Inferior parietal cortex (tissue), 1 donor: ENCODE measurements at regions not wholly inside any gene's neighbourhood (a gene's known extent, or its start where the extent isn't known, plus 50 kb on each side); places are given as distances from the start of the nearest gene placed in this dataset.
"Not testable (repeated sequence)": the region's sequence is repeated elsewhere in the genome, so short reads cannot be mapped to it uniquely, and the experiment has no call there.

Source experiments
- DNase-seq: peaks from one replicate; pipeline ENCODE4 v3.0.0-alpha.2; 2016; ENCODE audit errors: extremely low spot score

- DNase-seq, result not testable (repeated sequence)
These were observed 134.1 kb upstream of the TEKT4 start for GRCh38 chr2:94737145-94737544.

DNA sequence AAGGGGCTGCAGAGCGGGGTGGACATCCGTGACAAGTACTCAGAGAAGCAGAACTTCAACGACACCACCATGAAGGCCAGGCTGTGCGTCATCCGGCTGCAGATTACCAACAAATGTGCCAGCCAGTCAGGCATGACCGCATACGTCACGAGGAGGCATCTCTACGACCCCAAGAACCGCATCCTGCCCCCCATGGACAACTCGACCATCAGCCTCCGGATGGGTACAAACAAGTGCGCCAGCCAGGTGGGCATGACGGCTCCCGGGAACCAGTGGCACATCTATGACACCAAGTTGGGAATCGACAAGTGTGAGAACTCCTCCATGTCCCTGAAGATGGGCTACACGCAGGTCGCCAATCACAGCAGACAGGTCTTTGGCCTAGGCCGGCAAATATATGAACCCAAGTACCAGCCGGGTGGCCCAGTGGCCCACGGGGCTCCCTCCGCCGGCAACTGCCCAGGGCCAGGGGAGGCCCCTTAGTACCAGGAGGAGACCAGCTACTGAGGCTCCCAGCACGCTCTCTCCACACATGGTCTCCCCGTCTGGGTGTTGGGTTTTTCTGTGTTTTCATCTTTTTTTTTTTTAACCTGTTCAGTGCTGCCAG lies 133.4 kb upstream of the TEKT4 start:
- DNase-seq, result not testable (repeated sequence)

DNA sequence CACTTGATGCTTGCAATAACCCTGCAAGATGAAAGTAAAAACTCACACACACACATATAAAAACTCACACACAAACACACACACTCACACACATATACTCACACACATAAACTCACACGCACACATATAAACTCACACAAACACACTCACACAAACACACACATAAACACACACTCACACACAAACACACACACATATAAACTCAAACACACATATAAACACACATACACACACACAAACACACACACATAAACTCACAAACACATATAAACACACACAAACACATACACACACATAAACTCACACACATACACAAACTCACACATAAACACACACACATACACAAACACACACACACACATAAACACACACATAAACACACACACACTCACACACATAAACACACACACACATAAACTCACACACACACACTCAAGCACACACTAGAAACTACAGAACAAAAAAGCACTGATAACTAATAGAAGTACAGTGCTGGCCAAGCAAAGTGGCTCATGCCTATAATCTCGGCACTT lies 117.7 kb upstream of the TEKT4 start:
- no peak for DNase-seq

GRCh38 chr2:94758546-94758945 lies 112.7 kb upstream of the TEKT4 start:
- DNase-seq, result no peak

GRCh38 chr2:94759211-94759610 lies 112.0 kb upstream of the TEKT4 start:
- no peak for DNase-seq

DNA sequence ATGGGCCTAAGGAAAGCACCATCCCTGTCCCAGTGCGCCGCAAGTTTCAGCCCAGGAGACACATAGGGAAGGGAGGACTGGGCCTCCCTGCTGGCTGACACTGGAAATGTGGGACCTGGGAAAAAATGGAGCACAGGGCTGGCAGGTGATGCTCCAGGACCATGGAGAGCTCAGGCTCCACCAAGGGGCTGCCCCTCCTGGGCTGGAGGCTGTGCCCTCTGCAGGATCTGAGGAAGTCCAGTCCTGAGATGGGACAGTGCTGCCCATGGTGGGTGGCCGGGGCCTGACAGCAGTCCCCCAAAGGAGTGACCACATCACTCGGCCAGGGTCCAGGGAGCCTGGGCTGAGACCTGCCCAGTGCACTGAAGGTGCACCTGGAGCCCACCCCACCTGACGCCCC lies 108.6 kb upstream of the TEKT4 start:
- DNase-seq, result no peak

GRCh38 chr2:94763318-94763717 lies 107.9 kb upstream of the TEKT4 start:
- no peak for DNase-seq

DNA sequence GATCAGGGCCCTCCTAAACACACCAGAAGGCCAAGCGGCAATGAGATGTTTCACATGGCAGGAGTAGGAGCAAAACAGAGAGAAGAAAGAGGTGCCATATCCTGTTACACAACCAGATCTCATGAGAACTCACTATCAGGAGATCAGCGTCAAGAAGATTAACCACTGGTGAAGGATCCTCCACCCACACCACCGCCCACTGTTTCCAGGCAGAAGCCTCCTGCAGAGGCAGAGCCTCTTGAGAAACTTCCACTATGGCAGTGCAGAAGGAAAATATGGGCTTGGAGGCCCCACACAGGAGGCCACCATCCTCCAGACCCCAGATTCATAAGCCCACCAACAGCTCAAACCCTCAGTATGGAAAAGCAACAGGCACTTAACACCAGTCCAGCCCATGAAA lies 106.9 kb upstream of the TEKT4 start:
- DNase-seq, result not testable (repeated sequence)

DNA sequence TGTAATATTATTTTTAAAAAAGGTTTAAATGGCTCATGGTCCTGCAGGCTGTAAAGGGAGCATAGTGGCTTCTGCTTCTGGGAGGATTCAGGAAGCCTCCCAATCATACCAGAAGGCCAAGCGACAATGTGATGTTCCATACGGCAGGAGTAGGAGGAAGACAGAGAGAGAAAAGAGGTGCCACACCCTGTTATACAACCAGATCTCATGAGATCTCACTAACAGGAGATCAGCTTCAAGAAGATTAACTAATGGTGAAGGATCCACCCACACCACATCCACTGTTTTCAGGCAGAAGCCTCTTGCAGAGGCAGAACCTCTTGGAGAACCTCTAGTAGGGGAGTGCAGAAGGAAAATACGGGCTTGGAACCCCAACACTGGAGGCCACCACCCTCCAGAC lies 103.9 kb upstream of the TEKT4 start:
- DNase-seq, result no peak

- no peak for DNase-seq
These were observed 101.5 kb upstream of the TEKT4 start for GRCh38 chr2:94769733-94770132.

DNA sequence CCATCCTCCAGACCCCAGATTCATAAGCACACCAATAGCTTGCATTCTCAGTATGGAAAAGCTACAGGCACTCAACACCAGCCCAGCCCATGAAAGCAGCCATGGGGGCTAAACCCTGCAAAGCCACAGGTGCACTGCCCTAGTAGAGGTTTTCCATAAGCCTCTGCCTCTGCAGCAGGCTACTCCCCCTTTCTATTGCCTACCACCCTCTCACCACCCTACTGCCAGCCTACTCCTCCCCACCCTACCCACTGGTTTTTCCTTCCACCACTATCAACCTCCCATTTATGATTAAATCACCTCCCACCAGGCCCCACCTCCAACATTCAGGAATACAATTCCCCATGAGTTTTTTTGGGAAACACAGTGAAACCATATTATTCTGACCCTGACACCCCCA lies 96.4 kb upstream of the TEKT4 start:
- no peak for DNase-seq

DNA sequence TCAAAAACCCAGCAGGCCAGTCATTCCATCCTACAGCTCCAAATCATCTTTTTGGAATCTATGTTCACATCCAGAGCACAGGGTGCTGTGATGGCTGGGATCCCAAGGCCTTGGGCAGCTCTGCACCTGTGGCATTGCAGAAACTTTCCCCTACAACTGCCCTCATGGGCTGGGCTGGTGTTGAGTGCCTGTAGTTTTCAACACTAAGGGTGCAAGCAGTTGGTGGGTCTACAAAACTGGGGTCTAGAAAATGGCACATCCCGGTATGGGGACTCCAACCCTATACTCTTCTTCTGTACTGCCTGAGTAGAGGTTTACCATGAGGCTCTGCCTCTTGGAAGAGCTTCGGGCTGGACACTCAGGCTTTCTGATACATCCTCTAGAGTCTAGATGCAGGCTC lies 95.2 kb upstream of the TEKT4 start:
- no peak for DNase-seq

- not testable (repeated sequence) for DNase-seq
These were observed 86.1 kb upstream of the TEKT4 start for GRCh38 chr2:94785105-94785504.

- DNase-seq, result not testable (repeated sequence)
These were observed 84.8 kb upstream of the TEKT4 start for GRCh38 chr2:94786424-94786823.

GRCh38 chr2:94790169-94790568 lies 81.1 kb upstream of the TEKT4 start:
- DNase-seq, result not testable (repeated sequence)

DNA sequence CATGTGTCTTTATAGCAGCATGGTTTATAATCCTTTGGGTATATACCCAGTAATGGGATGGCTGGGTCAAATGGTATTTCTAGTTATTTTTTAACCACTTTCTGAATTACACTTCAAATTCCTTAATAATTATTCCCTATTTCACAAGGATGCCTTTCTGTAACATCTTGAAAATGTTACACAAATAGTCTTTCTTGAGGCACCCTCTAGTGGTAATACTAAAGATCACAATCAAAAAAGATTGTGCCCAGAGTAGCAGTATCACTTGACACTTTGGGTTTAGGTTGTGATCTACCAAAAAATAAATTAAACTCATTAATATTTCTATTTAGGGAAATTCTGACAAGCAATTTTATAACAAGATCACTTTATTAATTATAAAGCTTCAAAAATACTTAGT lies 74.0 kb upstream of the TEKT4 start:
- peak; percentile 33 for DNase-seq
